ENCODE measurements at regions not wholly inside any gene's neighbourhood (a gene's known extent, or its start where the extent isn't known, plus 50 kb on each side); places are given as distances from the start of the nearest gene placed in this dataset.

DNA sequence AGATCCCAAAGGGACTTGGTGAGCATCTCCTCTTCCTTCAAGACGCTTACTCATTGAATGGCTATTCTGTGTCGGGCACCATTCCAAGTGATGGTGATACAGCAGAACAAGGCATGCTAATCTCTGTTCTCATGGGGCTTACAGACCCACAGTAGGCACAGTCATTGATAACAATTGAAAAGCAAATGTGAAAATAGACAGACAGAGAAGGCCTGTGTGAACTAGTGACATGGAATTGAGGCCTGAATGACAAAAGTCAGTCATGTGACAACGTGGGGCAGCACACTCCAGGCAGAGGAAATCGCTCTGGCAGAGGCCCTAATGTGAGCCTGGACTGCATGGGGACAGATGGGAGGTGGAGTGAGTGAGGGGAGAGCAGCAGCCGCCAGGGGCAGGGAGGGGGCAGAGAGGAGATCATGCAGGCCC lies 70.7 kb upstream of the CPLX2 start:
- Histone ChIP-seq H3K27me3 (ENCODE audit: control insufficient read depth in 3 of 3, insufficient read depth in 3 of 3, low read depth in 1 of 3, low read length in 3 of 3) (peaks cover 0 to 25% (median 10%) of the 10 kb centered on the region in 3 experiments), H3K27ac (replicated peaks; ENCODE audit: low read length) (no peak overlapping the region), H3K4ac (ENCODE audit: low read length) (no peak overlapping the region), H3K4me1 (ENCODE audit: control insufficient read depth in 2 of 2, insufficient read depth in 1 of 2, low read depth in 1 of 2, low read length in 2 of 2) (peaks cover 11 to 13% of the 10 kb centered on the region in 2 donors), H4K8ac (ENCODE audit: low read depth, low read length) (no peak overlapping the region), H2BK12ac (ENCODE audit: low read length) (no peak overlapping the region), H2AK5ac (ENCODE audit: low read depth, low read length) (no peak overlapping the region), H3K9ac (ENCODE audit: low read depth, low read length, poor library complexity) (no peak overlapping the region), H2BK15ac (ENCODE audit: low read length) (no peak overlapping the region), H3K79me1 (ENCODE audit: low read depth, low read length) (no peaks in the 10 kb centered on the region), H2AFZ (ENCODE audit: low read length) (no peak overlapping the region), H3K9me3 (replicated peaks in 1 of 2; ENCODE audit: control insufficient read depth in 2 of 2, insufficient read depth in 1 of 2, low read depth in 1 of 2, low read length in 2 of 2) (no peaks in the 10 kb centered on the region), H3K18ac (ENCODE audit: low read length) (no peak overlapping the region), H3K4me3 (ENCODE audit: low read length in 2 of 2) (no peak overlapping the region), H3K23ac (ENCODE audit: low read depth, low read length, poor library complexity) (no peak overlapping the region), H2BK5ac (ENCODE audit: low read length) (no peak overlapping the region), H3K36me3 (replicated peaks in 1 of 2; ENCODE audit: control insufficient read depth in 2 of 2, insufficient read depth in 2 of 2, low read length in 2 of 2) (no peaks in the 10 kb centered on the region), H3K14ac (ENCODE audit: low read length) (no peak overlapping the region), H3K4me2 (ENCODE audit: insufficient read depth, low read length, poor library complexity, severe bottlenecking) (no peak overlapping the region), H2BK120ac (ENCODE audit: low read depth, low read length) (no peak overlapping the region), H4K91ac (ENCODE audit: low read depth, low read length, poor library complexity) (no peak overlapping the region)
- no peak for DNase-seq (ENCODE audit: low spot score)
- no CpG with 5 or more reads among the region's 5 CpGs for WGBS, 2 donors (ENCODE audit: extremely low coverage in 2 of 2, insufficient read length in 2 of 2, insufficient replicate concordance in 1 of 2)

DNA sequence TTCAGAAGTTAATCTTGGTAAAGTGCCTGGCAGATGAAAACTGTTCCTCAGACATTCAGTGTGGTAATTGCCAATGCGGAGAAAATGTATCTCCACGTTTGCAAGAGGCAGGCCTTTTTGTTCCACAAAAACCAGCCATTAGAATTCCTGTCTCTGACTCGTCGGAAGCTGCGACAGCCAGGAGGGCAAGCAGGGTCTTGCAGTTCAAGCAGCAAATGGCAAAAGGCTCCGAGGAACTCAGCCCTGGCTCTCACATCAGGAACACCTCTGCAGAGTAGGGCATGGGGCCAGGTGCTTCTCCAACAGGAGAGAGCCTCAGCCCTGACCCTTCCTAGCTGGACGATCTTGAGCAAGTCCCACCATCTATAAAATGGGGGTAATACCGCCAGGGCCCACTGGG lies 69.0 kb upstream of the CPLX2 start:
- DNase-seq (ENCODE audit: low spot score): no peak
- Histone ChIP-seq H3K23ac (ENCODE audit: low read depth, low read length, poor library complexity) (no peak overlapping the region), H3K18ac (ENCODE audit: low read length) (no peak overlapping the region), H3K4me2 (ENCODE audit: insufficient read depth, low read length, poor library complexity, severe bottlenecking) (no peak overlapping the region), H4K91ac (ENCODE audit: low read depth, low read length, poor library complexity) (no peak overlapping the region), H3K9ac (ENCODE audit: low read depth, low read length, poor library complexity) (no peak overlapping the region), H3K27me3 (ENCODE audit: control insufficient read depth in 3 of 3, insufficient read depth in 3 of 3, low read depth in 1 of 3, low read length in 3 of 3) (peaks cover 0 to 16% (median 0%) of the 10 kb centered on the region in 3 experiments), H2BK120ac (ENCODE audit: low read depth, low read length) (no peak overlapping the region), H2BK5ac (ENCODE audit: low read length) (no peak overlapping the region), H3K14ac (ENCODE audit: low read length) (no peak overlapping the region), H3K4me3 (ENCODE audit: low read length in 2 of 2) (no peak overlapping the region), H3K4ac (ENCODE audit: low read length) (no peak overlapping the region), H2BK12ac (ENCODE audit: low read length) (no peak overlapping the region), H2AFZ (ENCODE audit: low read length) (no peak overlapping the region), H3K9me3 (replicated peaks in 1 of 2; ENCODE audit: control insufficient read depth in 2 of 2, insufficient read depth in 1 of 2, low read depth in 1 of 2, low read length in 2 of 2) (no peaks in the 10 kb centered on the region), H2AK5ac (ENCODE audit: low read depth, low read length) (no peak overlapping the region), H2BK15ac (ENCODE audit: low read length) (no peak overlapping the region), H3K4me1 (ENCODE audit: control insufficient read depth in 2 of 2, insufficient read depth in 1 of 2, low read depth in 1 of 2, low read length in 2 of 2) (peaks cover 6 to 8% of the 10 kb centered on the region in 2 donors), H3K79me1 (ENCODE audit: low read depth, low read length) (no peaks in the 10 kb centered on the region), H4K8ac (ENCODE audit: low read depth, low read length) (no peak overlapping the region), H3K27ac (replicated peaks; ENCODE audit: low read length) (no peak overlapping the region), H3K36me3 (replicated peaks in 1 of 2; ENCODE audit: control insufficient read depth in 2 of 2, insufficient read depth in 2 of 2, low read length in 2 of 2) (no peaks in the 10 kb centered on the region)
- no CpG with 5 or more reads among the region's 8 CpGs for WGBS, 2 donors (ENCODE audit: extremely low coverage in 2 of 2, insufficient read length in 2 of 2, insufficient replicate concordance in 1 of 2)

DNA sequence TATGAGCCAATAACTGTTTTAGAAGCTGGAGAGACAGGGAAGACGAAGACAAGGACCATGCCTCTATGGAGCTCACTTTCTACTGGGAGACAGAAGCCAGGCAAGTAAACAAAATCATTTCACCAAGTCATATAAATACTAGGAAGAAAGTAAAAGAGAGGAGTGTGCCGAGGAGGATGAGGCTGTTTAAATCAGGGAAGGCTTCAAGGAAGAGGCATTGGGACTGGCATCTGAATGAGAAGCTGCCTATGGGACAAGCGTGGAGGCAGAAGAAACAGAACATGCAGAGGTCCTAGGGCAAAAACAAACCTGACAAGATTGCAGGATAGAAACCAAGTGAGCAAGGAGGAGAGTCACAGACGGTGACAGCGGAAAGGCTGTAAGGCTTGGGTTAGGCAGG lies 68.1 kb upstream of the CPLX2 start:
- no peaks in the 10 kb centered on the region for H3K36me3 ChIP-seq (replicated peaks in 1 of 2; ENCODE audit: control insufficient read depth in 2 of 2, insufficient read depth in 2 of 2, low read length in 2 of 2)
- H3K4me3 ChIP-seq (ENCODE audit: low read length in 2 of 2): no peak overlapping the region
- WGBS, 2 donors (ENCODE audit: extremely low coverage in 2 of 2, insufficient read length in 2 of 2, insufficient replicate concordance in 1 of 2): no CpG with 5 or more reads among the region's 5 CpGs
- no peak overlapping the region for H4K91ac ChIP-seq (ENCODE audit: low read depth, low read length, poor library complexity)
- no peak overlapping the region for H2BK15ac ChIP-seq (ENCODE audit: low read length)
- H2BK12ac ChIP-seq (ENCODE audit: low read length): no peak overlapping the region
- no peak overlapping the region for H3K18ac ChIP-seq (ENCODE audit: low read length)
- H3K79me1 ChIP-seq (ENCODE audit: low read depth, low read length): no peaks in the 10 kb centered on the region
- no peak overlapping the region for H2AK5ac ChIP-seq (ENCODE audit: low read depth, low read length)
- peaks cover 0 to 10% (median 0%) of the 10 kb centered on the region in 3 experiments for H3K27me3 ChIP-seq (ENCODE audit: control insufficient read depth in 3 of 3, insufficient read depth in 3 of 3, low read depth in 1 of 3, low read length in 3 of 3)
- no peak overlapping the region for H3K9ac ChIP-seq (ENCODE audit: low read depth, low read length, poor library complexity)
- no peak overlapping the region for H2BK5ac ChIP-seq (ENCODE audit: low read length)
- H3K23ac ChIP-seq (ENCODE audit: low read depth, low read length, poor library complexity): no peak overlapping the region
- H4K8ac ChIP-seq (ENCODE audit: low read depth, low read length): no peak overlapping the region
- H3K4ac ChIP-seq (ENCODE audit: low read length): no peak overlapping the region
- H3K14ac ChIP-seq (ENCODE audit: low read length): no peak overlapping the region
- no peak overlapping the region for H3K27ac ChIP-seq (replicated peaks; ENCODE audit: low read length)
- no peaks in the 10 kb centered on the region for H3K9me3 ChIP-seq (replicated peaks in 1 of 2; ENCODE audit: control insufficient read depth in 2 of 2, insufficient read depth in 1 of 2, low read depth in 1 of 2, low read length in 2 of 2)
- DNase-seq (ENCODE audit: low spot score): no peak
- peaks cover 0 to 1% of the 10 kb centered on the region in 2 donors for H3K4me1 ChIP-seq (ENCODE audit: control insufficient read depth in 2 of 2, insufficient read depth in 1 of 2, low read depth in 1 of 2, low read length in 2 of 2)
- no peak overlapping the region for H3K4me2 ChIP-seq (ENCODE audit: insufficient read depth, low read length, poor library complexity, severe bottlenecking)
- no peak overlapping the region for H2BK120ac ChIP-seq (ENCODE audit: low read depth, low read length)
- no peak overlapping the region for H2AFZ ChIP-seq (ENCODE audit: low read length)

DNA sequence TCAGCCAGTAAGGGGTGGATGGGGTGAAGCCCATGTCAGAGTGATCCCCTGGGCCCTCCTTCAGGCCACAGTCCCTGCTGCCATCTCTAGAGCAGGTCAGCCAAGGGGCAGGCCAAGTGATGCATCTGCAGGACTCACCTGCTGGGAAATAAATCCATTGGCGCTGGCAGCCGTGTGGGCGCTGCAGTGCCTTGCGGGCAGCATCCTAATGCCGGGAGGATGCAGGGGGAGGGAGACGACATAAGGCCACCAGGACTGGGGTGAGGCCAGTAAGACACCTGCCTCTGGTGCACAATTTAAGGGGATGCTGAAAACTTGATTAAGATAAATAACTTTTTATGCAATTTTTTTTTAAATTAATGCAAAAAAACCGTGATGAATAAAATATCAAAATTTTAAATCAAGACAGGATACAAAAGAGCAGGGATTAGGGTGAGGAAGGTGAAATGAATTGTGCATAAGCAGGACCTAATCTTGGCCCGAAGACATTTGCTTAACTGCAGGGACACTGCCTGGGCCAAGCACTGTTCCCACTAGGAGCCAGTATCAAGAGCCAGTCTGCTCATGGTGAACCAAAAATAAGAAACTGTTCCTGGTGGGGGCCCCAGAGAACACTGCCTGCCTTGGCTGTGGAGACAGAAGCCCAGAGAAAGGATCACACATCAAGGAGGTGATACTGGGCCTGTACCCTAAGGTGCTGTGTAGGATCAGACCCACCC lies 67.5 kb upstream of the CPLX2 start:
- H3K14ac ChIP-seq (ENCODE audit: low read length): no peak overlapping the region
- WGBS, 2 donors (ENCODE audit: extremely low coverage in 2 of 2, insufficient read length in 2 of 2, insufficient replicate concordance in 1 of 2): no CpG with 5 or more reads among the region's 8 CpGs
- no peak for DNase-seq (ENCODE audit: low spot score)
- H3K23ac ChIP-seq (ENCODE audit: low read depth, low read length, poor library complexity): no peak overlapping the region
- H3K79me1 ChIP-seq (ENCODE audit: low read depth, low read length): no peaks in the 10 kb centered on the region
- H2BK5ac ChIP-seq (ENCODE audit: low read length): no peak overlapping the region
- H4K8ac ChIP-seq (ENCODE audit: low read depth, low read length): no peak overlapping the region
- H2BK120ac ChIP-seq (ENCODE audit: low read depth, low read length): no peak overlapping the region
- H3K36me3 ChIP-seq (replicated peaks in 1 of 2; ENCODE audit: control insufficient read depth in 2 of 2, insufficient read depth in 2 of 2, low read length in 2 of 2): no peaks in the 10 kb centered on the region
- H2BK15ac ChIP-seq (ENCODE audit: low read length): no peak overlapping the region
- no peak overlapping the region for H4K91ac ChIP-seq (ENCODE audit: low read depth, low read length, poor library complexity)
- no peak overlapping the region for H3K9ac ChIP-seq (ENCODE audit: low read depth, low read length, poor library complexity)
- H2BK12ac ChIP-seq (ENCODE audit: low read length): no peak overlapping the region
- peaks cover 0 to 9% (median 0%) of the 10 kb centered on the region in 3 experiments for H3K27me3 ChIP-seq (ENCODE audit: control insufficient read depth in 3 of 3, insufficient read depth in 3 of 3, low read depth in 1 of 3, low read length in 3 of 3)
- H3K27ac ChIP-seq (replicated peaks; ENCODE audit: low read length): no peak overlapping the region
- H3K9me3 ChIP-seq (replicated peaks in 1 of 2; ENCODE audit: control insufficient read depth in 2 of 2, insufficient read depth in 1 of 2, low read depth in 1 of 2, low read length in 2 of 2): no peaks in the 10 kb centered on the region
- no peak overlapping the region for H3K4me2 ChIP-seq (ENCODE audit: insufficient read depth, low read length, poor library complexity, severe bottlenecking)
- no peak overlapping the region for H3K18ac ChIP-seq (ENCODE audit: low read length)
- H3K4me3 ChIP-seq (ENCODE audit: low read length in 2 of 2): no peak overlapping the region
- H3K4ac ChIP-seq (ENCODE audit: low read length): no peak overlapping the region
- H3K4me1 ChIP-seq (ENCODE audit: control insufficient read depth in 2 of 2, insufficient read depth in 1 of 2, low read depth in 1 of 2, low read length in 2 of 2): peaks cover 0 to 1% of the 10 kb centered on the region in 2 donors
- no peak overlapping the region for H2AK5ac ChIP-seq (ENCODE audit: low read depth, low read length)
- H2AFZ ChIP-seq (ENCODE audit: low read length): no peak overlapping the region

Data from neuronal stem cell (in vitro differentiated cells).